AG10803 (cell line): ENCODE measurements at regions not wholly inside any gene's neighbourhood (a gene's known extent, or its start where the extent isn't known, plus 50 kb on each side); places are given as distances from the start of the nearest gene placed in this dataset.

ENCODE experiments used
- DNase-seq: peaks from one replicate; pipeline ENCODE4 v3.0.0; 2010; ENCODE audit warnings: low read depth
- H3K4me3 ChIP-seq: 2 replicates; pipeline ENCODE4 v1.5.1; 2011; ENCODE audit warnings: mild to moderate bottlenecking, low read length, control low read depth
- TF ChIP-seq, protein P1 (sequence below): conservative IDR thresholded peaks from 2 replicates; pipeline ENCODE4 v1.5.1; 2011; ENCODE audit warnings: mild to moderate bottlenecking, low read length, control low read depth, inconsistent platforms

DNA sequence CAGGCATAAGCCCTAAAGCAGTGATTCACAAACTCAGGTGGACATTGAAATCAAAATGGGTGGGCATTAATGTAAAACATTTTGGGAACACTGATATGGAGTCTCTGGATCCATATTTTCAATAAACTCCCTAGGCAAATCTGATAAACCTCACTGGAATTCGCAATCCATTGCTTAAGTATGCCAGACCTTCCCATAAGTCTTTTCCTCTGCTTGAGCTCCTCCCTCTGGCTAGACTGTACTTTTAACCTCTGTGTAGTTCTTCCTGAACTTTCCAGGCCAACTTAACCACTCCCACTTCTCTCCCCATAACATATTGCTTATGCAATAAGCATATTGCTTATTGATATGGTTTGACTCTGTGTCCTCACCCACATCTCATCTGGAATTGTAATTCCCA lies 629.7 kb upstream of the IMPG1 start:
- peak; percentile 15 for DNase-seq
- TF ChIP-seq, protein P1, sequence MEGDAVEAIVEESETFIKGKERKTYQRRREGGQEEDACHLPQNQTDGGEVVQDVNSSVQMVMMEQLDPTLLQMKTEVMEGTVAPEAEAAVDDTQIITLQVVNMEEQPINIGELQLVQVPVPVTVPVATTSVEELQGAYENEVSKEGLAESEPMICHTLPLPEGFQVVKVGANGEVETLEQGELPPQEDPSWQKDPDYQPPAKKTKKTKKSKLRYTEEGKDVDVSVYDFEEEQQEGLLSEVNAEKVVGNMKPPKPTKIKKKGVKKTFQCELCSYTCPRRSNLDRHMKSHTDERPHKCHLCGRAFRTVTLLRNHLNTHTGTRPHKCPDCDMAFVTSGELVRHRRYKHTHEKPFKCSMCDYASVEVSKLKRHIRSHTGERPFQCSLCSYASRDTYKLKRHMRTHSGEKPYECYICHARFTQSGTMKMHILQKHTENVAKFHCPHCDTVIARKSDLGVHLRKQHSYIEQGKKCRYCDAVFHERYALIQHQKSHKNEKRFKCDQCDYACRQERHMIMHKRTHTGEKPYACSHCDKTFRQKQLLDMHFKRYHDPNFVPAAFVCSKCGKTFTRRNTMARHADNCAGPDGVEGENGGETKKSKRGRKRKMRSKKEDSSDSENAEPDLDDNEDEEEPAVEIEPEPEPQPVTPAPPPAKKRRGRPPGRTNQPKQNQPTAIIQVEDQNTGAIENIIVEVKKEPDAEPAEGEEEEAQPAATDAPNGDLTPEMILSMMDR, result no peak
- H3K4me3 ChIP-seq, result no peak overlapping the region

DNA sequence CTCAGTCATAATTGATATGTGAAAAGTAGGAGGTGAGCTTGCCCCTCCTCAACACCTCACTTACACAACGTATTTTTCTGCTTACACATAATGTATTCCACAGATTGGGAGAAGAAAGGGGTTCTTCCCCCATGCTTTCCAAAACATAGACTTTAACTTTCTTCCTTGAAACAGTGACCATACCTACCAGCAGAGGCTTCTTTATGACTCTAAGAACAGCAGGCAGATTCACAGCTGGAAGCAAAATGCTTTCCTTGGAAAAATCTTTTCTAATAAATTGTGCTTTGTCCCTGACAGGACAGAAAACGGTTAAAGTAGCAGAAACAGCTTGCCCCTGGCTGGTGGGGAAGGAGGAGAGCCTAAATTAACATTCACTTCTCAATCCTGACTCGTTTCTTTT lies 629.1 kb upstream of the IMPG1 start:
- TF ChIP-seq, protein P1, result peak; percentile 7; the same call in 1 of the 2 replicates
- no peak for DNase-seq
- no peak overlapping the region for H3K4me3 ChIP-seq

DNA sequence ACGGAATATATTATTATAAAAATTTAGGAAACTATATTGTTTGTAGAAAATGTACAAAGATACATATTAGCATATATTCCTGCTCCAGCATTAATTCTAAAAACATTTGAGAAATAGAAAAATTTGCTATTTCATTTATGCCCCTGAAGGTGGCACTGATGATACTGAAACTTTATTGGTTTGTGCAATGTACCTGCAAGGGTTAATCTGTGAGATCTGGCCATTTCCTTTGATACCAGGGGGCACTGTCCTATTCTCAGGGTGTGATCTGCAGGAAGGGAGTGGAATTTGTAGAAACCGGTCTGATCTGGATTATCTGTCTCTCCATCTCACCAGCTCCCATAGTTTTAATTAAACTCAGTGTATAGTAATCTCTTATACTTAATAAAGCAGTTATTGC lies 625.1 kb upstream of the IMPG1 start:
- TF ChIP-seq, protein P1, result peak; percentile 34
- no peak for DNase-seq
- H3K4me3 ChIP-seq, result no peak overlapping the region

DNA sequence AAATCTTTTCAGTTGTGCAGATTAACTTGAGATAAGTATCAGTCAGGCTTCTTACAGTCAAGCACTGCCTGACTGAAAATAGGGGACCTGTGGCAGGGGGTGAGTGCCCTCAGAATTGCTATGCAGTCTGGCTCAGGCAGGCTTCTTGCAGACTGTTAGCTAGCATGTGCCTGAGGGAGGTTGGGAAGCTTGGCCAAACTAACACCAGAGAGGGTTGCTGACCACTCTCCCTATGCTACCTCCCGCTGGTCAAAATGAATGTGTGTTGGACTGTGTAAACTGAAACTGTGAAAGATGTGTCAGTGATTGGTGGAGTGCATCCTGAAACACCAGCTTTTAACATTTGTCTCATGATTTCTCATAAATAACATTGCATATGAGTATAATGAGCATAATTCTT lies 622.3 kb upstream of the IMPG1 start:
- no peak for DNase-seq
- TF ChIP-seq, protein P1, result no peak
- no peak overlapping the region for H3K4me3 ChIP-seq

DNA sequence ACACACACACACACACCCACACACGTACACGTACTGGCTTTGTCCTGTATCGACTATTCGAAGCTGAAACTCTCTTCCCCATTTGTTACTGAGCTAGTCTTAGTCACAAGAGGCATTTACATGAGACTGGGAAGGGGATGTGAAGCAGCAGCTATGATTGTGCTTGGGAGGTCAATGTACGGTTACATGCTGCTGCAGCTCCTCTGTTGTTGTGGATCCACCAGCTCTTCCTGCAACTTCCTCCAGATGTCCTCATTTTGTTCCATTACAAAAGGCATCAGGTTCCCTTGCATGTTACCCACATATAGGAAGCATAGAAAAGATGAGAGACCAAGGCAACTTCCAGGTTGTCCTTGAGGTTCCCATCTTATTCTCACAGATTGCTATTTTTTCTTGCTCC lies 612.4 kb upstream of the IMPG1 start:
- TF ChIP-seq, protein P1, result peak; percentile 10; the same call in 1 of the 2 replicates
- H3K4me3 ChIP-seq, result no peak overlapping the region
- DNase-seq, result no peak

DNA sequence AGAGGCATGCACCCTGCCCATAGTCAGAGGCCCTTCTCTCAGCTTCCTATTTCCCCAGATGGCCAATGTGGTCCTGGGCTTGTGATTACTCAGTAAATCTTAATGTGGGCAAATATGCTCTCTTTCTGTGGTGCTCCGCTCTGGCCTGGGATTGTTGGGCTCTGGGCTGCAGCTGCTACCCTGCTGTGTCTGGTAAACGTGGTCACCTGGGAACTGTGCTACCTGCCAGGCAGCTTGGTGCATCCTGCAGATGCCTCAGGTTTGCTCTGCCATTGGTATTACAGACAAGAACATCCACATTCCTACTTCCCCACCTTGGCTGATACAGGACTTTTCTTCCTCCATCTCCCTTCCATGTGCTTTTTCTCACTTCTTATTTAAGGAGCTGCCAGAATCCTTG lies 611.5 kb upstream of the IMPG1 start:
- no peak overlapping the region for H3K4me3 ChIP-seq
- DNase-seq, result no peak
- TF ChIP-seq, protein P1, result no peak

DNA sequence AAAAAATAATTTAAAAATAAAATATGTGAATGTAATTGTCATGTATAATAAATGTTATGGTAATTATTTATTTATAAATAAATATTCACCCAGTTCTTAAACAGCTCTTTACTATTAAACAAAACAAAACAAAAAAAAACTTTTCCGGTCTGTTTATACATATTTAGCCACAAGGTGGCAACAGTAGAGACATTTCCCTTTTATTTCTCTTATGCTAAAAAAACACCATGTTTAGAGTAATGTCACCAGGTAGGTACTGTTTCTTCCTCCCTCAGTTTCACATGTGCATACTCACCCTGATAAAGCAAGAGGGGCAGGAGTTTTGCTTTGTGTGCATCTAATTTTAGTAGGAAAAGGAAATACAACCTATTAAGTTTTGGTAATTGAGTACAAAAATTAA lies 610.4 kb upstream of the IMPG1 start:
- TF ChIP-seq, protein P1, result peak; percentile 58
- no peak overlapping the region for H3K4me3 ChIP-seq
- DNase-seq, result no peak
